SK-N-SH (cell line): ENCODE measurements at regions not wholly inside any gene's neighbourhood (a gene's known extent, or its start where the extent isn't known, plus 50 kb on each side); places are given as distances from the start of the nearest gene placed in this dataset.

Source experiments
- CTCF ChIP-seq: fragments of 200-600 bp; sonication (generic); IDR thresholded peaks from 2 replicates; pipeline ENCODE4 v1.6.1; 2017; ENCODE audit warnings: antibody characterized with exemption, mild to moderate bottlenecking, moderate library complexity
- EZH2phosphoT487 ChIP-seq: fragments of 200-600 bp; sonication (generic); IDR thresholded peaks from 2 replicates; pipeline ENCODE4 v1.6.1; 2017; ENCODE audit warnings: low read depth, mixed run types, mild to moderate bottlenecking, antibody characterized with exemption, moderate library complexity, borderline replicate concordance
- FOXM1 ChIP-seq: IDR thresholded peaks from 2 replicates; pipeline ENCODE4 v1.4.0; 2012; ENCODE audit warnings: low read depth, mild to moderate bottlenecking
- NFIC ChIP-seq: IDR thresholded peaks from 2 replicates; pipeline ENCODE4 v1.4.0; 2012; ENCODE audit warnings: borderline replicate concordance
- PBX3 ChIP-seq: IDR thresholded peaks from 2 replicates; pipeline ENCODE4; 2012
- REST ChIP-seq: IDR thresholded peaks from 2 replicates; pipeline ENCODE4 v1.6.1; 2012; ENCODE audit warnings: mild to moderate bottlenecking, low read depth, low read length, moderate library complexity

- TF ChIP-seq CTCF (no peak; the same call in 1 of the 2 replicates), PBX3 (no peak), FOXM1 (no peak), EZH2phosphoT487 (no peak), REST (no peak), NFIC (no peak)
Observed at GRCh38 chr7:72476608-72477305, 64.6 kb upstream of the CALN1 start.
